HG03095 (cell line): ENCODE measurements at regions not wholly inside any gene's neighbourhood (a gene's known extent, or its start where the extent isn't known, plus 50 kb on each side); places are given as distances from the start of the nearest gene placed in this dataset.
"Not testable (repeated sequence)": the region's sequence is repeated elsewhere in the genome, so short reads cannot be mapped to it uniquely, and the experiment has no call there.

Experiments
- ATAC-seq: cut with Tn5 transposase; IDR thresholded peaks from one replicate; pipeline ENCODE4 v1.9.1; 2021; ENCODE audit warnings: moderate library complexity; ENCODE audit not compliant: unreplicated experiment

DNA sequence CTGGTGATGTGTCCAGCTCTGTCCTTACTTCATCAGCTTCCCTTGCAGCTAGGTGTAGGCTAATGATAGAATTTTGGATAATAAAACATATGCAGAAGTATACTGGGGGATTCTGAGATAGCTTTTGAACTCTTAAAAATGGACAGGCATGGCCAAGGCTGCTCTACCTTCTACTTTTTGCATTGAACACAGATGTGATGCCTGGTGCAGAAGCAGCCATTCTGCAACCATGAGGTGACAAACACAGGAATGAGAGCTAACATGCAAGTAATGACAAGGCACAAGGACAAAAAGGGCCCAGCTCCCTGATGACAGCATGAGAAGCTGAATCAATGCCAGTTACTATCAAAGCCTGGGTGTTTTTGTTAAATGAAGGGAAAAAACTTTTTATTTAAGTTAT, 686.5 kb upstream of the AUTS2 start:
- ATAC-seq, result no peak

DNA sequence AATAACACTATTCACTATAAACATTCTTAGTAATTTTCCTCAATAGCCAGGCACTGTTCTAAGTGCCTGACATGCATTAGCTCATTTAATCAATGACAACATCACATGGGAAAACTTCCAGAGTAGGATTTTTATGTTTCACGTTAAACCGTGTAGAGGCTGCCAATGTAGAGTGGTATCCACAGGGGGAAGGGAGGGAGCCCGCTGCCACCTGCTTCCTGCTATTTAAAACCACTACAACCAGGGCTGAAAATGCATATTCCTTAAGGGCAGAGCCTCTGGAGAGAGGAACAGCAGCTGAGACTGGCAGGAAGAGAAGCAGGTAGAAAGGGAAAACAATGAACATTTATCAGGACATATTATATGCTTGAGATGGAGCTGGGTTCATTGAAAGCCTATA, 684.3 kb upstream of the AUTS2 start:
- ATAC-seq, result no peak

DNA sequence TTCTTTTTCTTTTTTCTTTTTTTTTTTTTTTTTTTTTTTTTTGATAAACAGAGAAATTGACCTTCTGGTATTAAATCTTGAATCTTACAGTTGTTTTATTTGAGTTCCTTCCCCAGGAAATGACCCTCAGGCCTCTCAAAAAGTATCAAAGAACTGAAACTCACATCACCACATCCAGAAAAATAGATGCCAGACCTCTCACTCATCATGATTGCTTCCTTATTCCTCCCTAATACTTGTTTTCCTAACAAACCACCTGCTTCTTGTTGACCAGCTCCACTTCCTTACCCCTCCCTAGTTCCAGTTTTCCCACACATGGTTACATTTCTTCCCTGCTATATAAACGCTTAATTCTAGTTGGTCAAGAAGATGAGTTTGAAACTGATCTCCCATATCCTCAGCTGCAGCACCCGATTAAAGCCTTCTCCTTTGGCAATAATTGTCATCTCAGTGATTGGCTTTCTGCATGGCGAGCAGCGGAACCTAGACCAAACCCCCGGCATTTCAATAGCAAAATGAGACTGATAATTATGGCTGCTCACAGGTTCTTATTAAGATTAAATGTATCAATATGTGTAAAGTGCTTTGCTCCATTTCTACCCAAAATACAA, 681.1 kb upstream of the AUTS2 start:
- no peak for ATAC-seq

GRCh38 chr7:68918621-68919020, 679.7 kb upstream of the AUTS2 start:
- no peak for ATAC-seq

DNA sequence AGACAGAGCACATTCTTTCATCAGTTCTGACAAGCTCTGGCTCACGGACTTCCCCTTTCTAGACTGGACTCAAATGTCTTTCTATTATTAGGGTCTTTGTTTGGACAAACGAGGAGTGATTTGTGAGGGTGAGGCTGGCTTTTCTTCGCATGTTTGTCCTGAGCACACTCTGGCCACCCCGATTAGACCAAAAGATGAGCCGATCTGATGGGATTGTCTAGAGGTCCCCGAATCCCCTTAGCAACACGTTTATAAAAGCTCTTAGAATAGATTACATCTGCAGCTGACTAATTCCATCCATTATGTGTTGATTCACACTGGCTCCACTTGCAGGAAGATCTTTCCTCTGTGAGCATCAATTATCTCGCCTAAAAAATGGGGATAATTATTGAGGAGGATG, 675.4 kb upstream of the AUTS2 start:
- no peak for ATAC-seq

GRCh38 chr7:68925241-68925640, 673.0 kb upstream of the AUTS2 start:
- no peak for ATAC-seq

- ATAC-seq, result no peak
Observed at GRCh38 chr7:68929781-68930261, 668.5 kb upstream of the AUTS2 start.

- ATAC-seq, result no peak
Observed at GRCh38 chr7:68936471-68937035, 661.7 kb upstream of the AUTS2 start.

- no peak for ATAC-seq
Observed at GRCh38 chr7:68938151-68938550, 660.1 kb upstream of the AUTS2 start.

GRCh38 chr7:68943786-68944185, 654.5 kb upstream of the AUTS2 start:
- ATAC-seq, result no peak

GRCh38 chr7:68955656-68956055, 642.6 kb upstream of the AUTS2 start:
- no peak for ATAC-seq

GRCh38 chr7:68958571-68958970, 639.7 kb upstream of the AUTS2 start:
- ATAC-seq, result no peak

GRCh38 chr7:68963552-68963951, 634.7 kb upstream of the AUTS2 start:
- no peak for ATAC-seq

DNA sequence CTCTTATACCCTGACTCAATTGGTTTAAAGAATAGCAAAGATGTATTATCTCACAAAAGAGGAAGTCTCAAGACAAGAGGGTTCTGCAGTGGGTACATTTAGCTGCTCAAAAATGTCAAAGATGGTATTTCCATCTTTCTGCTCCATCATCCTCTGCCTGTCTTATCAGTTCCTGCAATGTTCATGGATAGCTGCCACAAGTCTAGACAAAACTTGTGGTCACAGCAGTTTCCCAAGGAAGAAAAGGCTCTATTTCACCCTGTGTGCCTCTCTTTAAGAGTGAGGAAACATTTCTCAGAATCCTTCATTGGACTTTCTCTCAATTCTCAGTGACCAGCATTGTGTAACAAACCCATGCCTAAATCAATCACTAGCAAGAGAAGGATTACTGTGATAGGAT, 634.2 kb upstream of the AUTS2 start:
- ATAC-seq, result no peak

GRCh38 chr7:68965351-68965750, 632.9 kb upstream of the AUTS2 start:
- ATAC-seq, result no peak

- ATAC-seq, result no peak
Observed at GRCh38 chr7:68967598-68967997, 630.7 kb upstream of the AUTS2 start.

DNA sequence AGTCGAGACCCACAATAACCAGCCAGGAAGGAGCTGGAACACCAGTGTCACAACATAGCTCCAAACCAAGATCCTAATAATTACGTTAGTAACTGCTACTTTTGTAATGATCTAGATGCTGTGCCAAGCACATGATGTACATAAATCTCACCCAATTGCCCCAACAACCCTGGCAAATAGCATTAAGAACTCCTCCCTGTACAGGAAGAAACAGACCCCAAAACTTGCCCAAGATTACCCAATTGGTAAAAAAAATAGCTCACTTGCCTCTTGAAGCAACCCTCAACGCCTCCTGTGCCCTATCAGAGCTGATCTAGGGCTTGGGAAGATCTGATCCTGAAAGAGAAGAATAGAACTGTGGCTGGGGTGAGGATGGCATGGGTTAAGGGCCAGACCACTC, 628.7 kb upstream of the AUTS2 start:
- ATAC-seq, result no peak

GRCh38 chr7:68971634-68972340, 626.5 kb upstream of the AUTS2 start:
- ATAC-seq, result no peak

DNA sequence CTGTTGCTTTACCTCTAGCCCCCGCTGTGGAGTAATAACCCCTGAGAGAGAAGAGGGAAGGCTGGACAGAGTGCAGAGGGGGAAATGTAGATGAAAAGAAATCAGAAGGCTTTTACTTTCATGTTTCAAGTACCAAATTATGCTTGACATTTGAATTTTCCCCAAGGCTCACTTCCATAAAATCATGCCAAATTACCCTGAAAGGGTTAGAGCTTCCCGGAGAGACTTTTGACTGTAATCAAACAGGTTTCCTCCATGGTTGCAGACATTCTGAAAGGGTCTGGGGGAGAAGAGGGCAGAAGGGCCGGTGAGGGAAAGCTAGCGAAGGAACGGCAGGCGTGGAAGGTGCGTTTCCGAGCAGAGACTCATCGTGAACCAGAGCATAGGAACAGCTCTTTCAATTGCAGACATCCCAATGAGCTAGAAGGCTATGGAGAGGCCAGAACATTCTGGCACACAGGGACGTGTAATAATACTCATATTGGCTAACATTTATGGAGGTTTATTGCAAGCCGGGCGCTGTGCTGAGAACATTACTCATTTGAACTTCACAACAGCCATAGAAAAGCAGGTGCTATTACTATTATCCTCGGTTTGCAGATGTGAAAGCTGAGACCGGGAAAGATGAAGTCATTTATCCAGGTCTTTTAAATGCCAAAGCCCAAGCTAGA, 620.8 kb upstream of the AUTS2 start:
- no peak for ATAC-seq

DNA sequence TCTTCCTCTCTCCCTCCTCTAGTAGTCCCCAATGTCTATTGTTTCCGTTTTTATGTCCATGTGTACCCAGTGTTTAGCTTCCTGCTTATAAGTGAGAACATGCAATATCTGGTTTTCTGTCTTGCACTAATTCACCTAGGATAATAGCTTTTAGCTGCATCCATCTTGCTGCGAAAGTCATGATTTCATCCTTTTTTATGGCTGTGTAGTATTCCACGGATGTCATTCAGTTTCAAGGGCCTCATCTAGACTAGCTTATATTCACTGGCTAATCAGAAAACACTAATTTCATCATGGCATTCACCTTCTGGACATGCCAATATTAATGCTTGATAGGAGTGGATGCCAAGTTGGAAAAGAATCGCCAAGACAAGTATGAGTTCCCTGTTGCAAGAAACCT, 619.6 kb upstream of the AUTS2 start:
- ATAC-seq, result no peak

- no peak for ATAC-seq
Observed at GRCh38 chr7:68980011-68980410, 618.3 kb upstream of the AUTS2 start.

DNA sequence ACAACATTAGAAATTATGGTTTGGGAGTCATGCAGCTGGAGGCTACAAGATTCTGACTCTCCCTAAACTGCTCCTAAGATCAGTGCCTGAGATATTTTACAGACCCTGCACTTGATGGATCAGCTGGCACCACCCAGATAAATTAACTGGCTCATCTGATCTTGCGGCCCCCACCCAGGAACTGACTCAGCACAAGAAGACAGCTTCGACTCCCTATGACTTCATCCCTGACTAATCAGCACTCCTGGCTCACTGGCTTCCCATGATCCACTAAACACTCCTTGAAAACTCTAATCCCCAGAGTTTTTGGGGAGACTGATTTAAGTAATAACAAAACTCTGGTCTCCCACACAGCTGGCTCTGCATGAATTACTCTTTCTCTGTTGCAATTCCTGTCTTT, 617.8 kb upstream of the AUTS2 start:
- ATAC-seq, result not testable (repeated sequence)
